ENCODE measurements at regions not wholly inside any gene's neighbourhood (a gene's known extent, or its start where the extent isn't known, plus 50 kb on each side); places are given as distances from the start of the nearest gene placed in this dataset.

GRCh38 chr9:80401243-80401642 is 829.5 kb downstream of the TLE4 start:
- DNase-seq, result no peak

GRCh38 chr9:80400624-80401230 is 829.0 kb downstream of the TLE4 start:
- DNase-seq, result no peak

DNA sequence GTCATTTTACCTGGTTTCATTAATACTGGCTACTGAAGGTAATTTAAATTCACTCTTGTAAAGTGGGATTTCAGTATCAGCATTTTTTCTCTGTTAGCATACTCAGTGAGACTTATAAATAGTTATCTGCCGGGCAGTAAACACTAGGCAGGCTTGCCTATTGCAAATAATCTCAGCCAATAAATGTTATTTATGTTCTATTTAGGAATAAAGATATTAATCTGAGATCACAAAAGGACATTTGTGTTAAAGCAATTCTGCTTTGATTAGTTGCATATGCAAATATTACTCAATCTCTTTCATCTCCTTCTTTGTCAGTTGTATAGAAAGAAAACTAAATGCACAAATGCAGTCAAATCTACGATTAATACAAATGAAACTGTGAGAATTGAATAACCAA is 827.8 kb downstream of the TLE4 start:
- no peak for DNase-seq

GRCh38 chr9:80387828-80388227 is 816.1 kb downstream of the TLE4 start:
- DNase-seq, result no peak

DNA sequence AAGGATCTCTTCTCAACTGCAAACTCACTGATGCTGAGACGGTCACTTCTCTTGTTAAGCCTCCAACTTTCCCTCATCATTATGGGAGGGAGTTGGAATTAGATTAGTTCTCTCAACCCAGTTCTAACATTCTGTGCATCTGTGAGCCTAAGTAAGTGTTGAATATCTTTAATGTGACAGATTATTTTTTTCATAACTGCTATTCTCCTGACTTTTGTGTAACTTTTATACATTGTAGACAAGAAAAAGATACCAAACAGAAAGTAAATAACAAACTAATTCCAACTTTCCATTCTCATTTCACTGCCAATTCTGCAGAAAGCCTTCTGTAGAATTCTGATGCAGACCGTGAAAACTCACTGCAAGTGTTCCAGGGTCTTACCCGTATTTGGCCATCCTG is 813.5 kb downstream of the TLE4 start:
- no peak for DNase-seq

GRCh38 chr9:80383331-80383730 is 811.6 kb downstream of the TLE4 start:
- no peak for DNase-seq

DNA sequence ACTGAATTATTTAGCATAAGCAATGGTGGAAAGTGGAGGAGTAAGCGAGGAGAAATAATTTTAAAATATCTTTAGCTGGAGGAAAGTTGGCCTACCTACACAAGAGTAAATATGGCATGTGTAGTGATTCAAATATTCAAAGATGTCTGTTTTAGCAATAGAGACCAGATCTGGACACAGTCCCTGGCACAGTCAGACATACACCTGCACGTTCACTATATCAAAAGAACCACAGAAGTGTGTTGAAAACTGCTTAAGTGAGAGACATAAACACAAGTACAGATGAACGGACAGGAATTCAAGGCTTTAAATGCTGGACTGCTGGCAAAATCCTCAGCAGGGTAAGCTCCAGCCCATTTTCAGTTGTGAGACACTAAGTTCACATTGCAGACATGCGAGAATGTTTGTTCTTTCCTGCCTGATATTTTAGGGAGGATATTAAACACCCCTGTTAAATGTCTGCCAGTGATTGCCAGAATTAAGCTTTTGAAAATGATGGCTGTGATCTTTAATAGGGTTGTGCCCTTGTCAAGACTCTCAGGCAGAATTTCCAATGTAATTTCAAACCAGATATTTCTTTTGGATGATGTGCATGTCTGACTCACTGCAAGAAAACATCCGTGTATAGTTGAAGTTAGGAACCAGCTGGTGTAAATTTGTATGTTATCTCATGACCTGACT is 810.6 kb downstream of the TLE4 start:
- DNase-seq, result no peak

GRCh38 chr9:80380301-80380700 is 808.5 kb downstream of the TLE4 start:
- DNase-seq, result no peak

- no peak for DNase-seq
These were observed 807.0 kb downstream of the TLE4 start for GRCh38 chr9:80378669-80379293.

DNA sequence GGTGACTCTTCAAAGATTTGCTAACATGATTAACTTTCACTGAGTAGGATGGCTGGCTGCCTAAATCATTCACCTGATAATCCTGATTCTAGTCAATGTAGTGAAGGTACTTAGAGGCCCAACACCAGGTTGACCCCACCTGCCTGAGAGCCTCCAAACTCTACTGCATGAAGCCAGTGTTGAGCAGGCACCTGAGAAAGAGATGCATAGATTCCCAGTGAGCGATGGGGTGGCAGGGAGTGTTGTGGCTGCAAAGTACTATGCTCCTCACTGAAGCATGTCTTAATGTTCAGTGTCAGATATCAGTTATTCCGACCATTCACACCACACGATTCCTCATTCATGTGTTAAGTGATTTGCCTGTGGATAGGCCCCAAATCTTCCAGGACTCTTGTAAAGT is 804.4 kb downstream of the TLE4 start:
- no peak for DNase-seq

DNA sequence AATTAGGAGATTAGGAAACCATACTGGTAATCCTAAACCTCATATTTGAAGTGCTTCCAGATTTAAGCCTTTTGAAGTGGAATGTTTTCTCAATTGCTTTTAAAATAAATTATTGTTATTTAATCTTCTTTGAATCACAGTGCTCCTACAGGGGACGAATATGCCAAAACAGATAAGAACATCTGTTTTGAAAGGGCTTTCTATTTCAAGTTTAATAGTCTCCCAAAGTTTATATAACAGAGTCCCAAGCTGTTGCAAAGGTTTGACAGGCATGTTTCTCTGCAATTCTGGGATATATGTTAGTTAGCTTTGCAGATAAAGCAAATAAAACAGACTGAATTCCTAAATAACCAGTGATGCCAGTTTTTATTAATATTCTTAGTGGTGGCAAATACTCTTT is 803.7 kb downstream of the TLE4 start:
- no peak for DNase-seq

DNA sequence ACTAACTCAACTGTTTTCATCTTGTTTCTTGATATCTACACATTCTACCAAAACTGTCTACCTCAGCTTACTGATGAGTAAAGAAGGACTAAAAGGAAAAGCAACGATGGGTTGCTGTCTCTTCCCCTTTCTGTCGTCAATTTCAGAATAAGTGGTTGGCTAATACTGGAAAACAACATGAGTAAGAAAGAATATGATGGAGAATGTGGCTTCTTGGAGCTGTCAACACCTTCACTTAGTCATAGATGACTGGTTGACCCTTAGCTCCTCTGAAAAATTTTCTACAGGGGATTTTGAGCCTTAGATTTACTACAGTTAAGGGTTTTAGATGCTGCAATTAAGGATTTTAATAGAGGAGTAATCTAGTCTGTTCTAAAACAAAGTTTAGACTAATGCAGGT is 797.9 kb downstream of the TLE4 start:
- no peak for DNase-seq

DNA sequence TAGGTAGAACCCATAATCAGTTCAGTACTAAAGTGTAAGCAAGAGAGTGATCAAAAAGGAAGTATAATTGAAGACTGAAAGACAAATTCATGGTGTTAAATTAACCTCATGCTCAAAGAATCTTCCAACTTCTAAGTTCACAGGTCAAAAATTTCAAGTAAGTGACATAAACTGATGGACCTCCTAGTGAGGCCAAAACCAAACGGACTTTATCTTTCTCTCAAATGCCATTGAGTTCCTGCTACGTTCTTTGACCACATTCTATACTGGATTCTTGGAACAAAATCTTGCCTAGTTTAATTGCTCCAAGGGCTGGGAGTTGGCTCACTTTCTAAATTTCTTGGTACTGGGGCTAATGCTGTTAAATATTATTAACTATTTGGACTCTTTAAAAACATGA is 794.9 kb downstream of the TLE4 start:
- no peak for DNase-seq

GRCh38 chr9:80359941-80360881 is 788.4 kb downstream of the TLE4 start:
- no peak for DNase-seq

- no peak for DNase-seq
These were observed 787.5 kb downstream of the TLE4 start for GRCh38 chr9:80359291-80359690.

- no peak for DNase-seq
These were observed 781.2 kb downstream of the TLE4 start for GRCh38 chr9:80352967-80353366.

DNA sequence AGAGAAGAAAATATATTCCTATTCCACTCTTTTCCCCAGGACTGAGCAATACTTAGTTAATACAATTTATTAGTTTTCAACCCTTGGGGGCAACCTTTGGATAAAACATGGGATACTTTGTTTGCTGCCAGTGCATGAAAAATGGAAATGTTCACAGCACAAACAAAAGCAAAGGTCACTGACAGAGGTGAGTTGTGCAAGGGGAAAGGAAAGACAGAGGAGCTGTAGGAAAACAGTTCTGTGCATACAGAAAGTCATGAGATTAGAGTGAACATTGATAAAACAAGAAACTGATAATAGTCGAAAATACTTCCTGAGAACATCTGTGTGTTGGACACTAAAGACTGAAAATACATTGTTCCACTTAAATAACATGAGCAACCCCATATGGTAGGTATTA is 779.8 kb downstream of the TLE4 start:
- no peak for DNase-seq

DNA sequence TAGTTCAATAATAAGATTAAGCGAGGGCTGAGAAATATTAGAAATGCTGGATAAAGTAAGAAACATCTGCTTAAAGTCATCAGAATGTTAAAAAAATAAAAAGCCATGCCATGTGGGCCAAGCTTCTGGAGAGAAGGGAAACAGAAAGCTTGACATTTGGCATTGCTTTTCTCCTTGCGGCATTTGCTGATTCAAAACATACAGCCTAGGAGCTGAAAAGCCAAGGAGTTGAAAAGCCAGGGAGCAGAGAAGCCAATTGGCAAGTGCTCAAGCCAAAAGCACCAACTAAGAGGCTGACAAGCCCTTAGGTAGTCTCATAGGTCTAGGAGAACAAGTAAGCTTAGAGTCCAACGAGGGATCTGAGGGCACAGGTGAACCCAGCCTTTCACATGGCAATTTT is 754.3 kb downstream of the TLE4 start:
- no peak for DNase-seq

GRCh38 chr9:80320916-80321315 is 749.2 kb downstream of the TLE4 start:
- DNase-seq, result no peak

GRCh38 chr9:80320480-80320879 is 748.7 kb downstream of the TLE4 start:
- DNase-seq, result no peak

- no peak for DNase-seq
These were observed 733.4 kb downstream of the TLE4 start for GRCh38 chr9:80305136-80305535.

DNA sequence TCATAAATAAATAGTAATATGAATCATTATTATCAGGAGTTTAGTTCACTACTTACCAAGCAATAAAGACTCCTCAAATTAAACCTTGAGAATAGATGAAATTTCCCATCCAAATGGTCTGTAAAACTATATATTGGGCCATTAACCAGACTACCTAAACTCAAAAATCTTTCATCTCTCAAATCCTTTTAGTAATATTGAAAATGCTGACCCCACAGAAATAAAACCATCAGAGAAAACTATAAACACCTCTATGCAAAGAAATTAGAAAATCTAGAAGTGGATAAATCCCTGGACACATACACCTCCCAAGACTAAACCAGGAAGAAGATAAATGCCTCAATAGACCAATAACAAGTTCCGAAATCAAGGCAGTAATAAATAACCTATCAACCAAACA is 723.2 kb downstream of the TLE4 start:
- no peak for DNase-seq

GRCh38 chr9:80294318-80294717 is 722.6 kb downstream of the TLE4 start:
- DNase-seq, result no peak
